GM12873 (cell line): ENCODE measurements at regions not wholly inside any gene's neighbourhood (a gene's known extent, or its start where the extent isn't known, plus 50 kb on each side); places are given as distances from the start of the nearest gene placed in this dataset.

Source experiments
- CTCF ChIP-seq: IDR thresholded peaks from 2 replicates; pipeline ENCODE4 v1.5.1; 2012; ENCODE audit warnings: low read depth, mild to moderate bottlenecking, moderate library complexity, low read length, control low read depth; ENCODE audit not compliant: insufficient read depth; ENCODE audit errors: missing control alignments

DNA sequence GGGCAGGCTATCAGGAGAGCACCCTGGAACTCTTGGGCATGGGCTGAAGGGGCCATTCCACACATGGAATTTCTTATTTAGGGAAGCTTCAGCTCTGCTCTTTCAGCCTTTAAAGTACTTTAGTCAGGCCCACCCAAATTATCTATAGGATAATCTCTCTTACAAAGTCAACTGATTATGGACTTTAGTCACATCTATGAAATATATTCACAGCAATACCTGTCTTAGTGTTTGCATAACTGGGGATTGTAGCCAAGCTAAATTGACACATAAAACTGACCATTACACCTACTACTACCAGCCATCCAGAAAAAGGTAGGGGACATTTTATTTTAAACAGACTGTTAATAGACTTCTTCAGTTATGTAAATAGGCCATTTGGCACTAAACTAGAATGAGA lies 114.9 kb upstream of the VANGL1 start:
- TF ChIP-seq CTCF = no peak

- TF ChIP-seq CTCF = no peak
These were observed 117.5 kb upstream of the VANGL1 start for GRCh38 chr1:115524236-115524635.

DNA sequence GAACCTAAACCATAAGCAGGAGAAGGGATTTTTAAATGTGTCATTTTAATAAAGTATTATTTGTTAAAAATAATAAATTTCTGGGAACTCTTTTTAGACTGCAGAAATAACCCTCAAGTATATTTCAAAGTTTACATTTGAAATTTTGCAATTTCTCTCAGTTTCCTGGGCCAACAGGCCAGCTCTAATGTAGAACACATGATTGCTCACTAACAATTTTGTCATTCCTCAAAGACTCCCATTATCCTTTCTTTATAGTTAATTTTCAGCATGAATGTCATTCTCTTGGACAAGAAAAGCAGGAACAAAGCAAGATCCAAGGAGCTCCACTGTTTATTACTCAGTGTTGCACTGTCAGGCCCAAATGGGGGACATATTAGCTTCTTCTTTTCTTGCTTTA lies 119.4 kb upstream of the VANGL1 start:
- TF ChIP-seq CTCF = no peak

GRCh38 chr1:115515270-115515669 lies 126.5 kb upstream of the VANGL1 start:
- TF ChIP-seq CTCF = no peak

GRCh38 chr1:115507901-115508300 lies 133.9 kb upstream of the VANGL1 start:
- TF ChIP-seq CTCF = no peak

GRCh38 chr1:115506924-115507589 lies 134.7 kb upstream of the VANGL1 start:
- TF ChIP-seq CTCF = peak; percentile 33

- TF ChIP-seq CTCF = no peak
These were observed 135.3 kb upstream of the VANGL1 start for GRCh38 chr1:115506518-115506917.

DNA sequence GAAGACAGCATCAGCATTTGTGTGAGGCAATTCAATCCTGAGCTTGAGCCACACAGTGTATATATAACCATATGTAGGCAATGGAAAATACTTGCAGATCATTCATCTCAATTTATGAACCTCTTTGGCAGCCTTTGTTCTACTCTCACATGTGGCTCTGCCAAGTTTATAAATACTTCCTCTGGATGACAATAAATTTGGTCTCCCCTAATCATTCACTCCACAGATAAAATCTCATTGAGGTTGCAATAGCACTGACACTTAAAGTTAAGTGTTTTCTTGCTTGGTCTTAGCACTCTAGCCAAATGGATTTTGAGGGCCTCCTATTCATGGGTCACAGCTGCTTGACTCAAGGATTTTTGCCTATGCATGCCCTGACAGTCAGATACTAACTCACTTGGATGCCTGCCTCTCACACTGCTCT lies 136.6 kb upstream of the VANGL1 start:
- no peak for TF ChIP-seq CTCF
